RWPE2 (cell line): ENCODE measurements at regions not wholly inside any gene's neighbourhood (a gene's known extent, or its start where the extent isn't known, plus 50 kb on each side); places are given as distances from the start of the nearest gene placed in this dataset.

Source experiments
- ATAC-seq: fragments of 200-7000 bp; cut with Tn5 transposase; 3 replicates; pipeline ENCODE4 v1.9.1; 2021; ENCODE audit warnings: low read depth
- DNase-seq: peaks from one replicate; pipeline ENCODE4 v3.0.0-alpha.2; 2020; ENCODE audit warnings: low spot score
- H3K27ac ChIP-seq: fragments of 450-650 bp; 2 replicates; pipeline ENCODE4 v1.5.1; 2017; ENCODE audit warnings: mild to moderate bottlenecking; ENCODE audit not compliant: poor library complexity, severe bottlenecking
- H3K27me3 ChIP-seq: fragments of 250-450 bp; sonication (Bioruptor Pico); 2 replicates; pipeline ENCODE4 v1.5.1; 2021; ENCODE audit warnings: mild to moderate bottlenecking, moderate library complexity; ENCODE audit not compliant: insufficient read depth, poor library complexity, severe bottlenecking
- H3K36me3 ChIP-seq: fragments of 250-450 bp; sonication (Bioruptor Pico); 2 replicates; pipeline ENCODE4 v1.5.1; 2020; ENCODE audit warnings: low read depth, mild to moderate bottlenecking, moderate library complexity
- H3K4me1 ChIP-seq: fragments of 250-450 bp; sonication (Bioruptor Pico); 2 replicates; pipeline ENCODE4 v1.5.1; 2021; ENCODE audit warnings: mild to moderate bottlenecking, moderate library complexity; ENCODE audit not compliant: insufficient read depth, poor library complexity, severe bottlenecking
- H3K4me3 ChIP-seq: fragments of 250-450 bp; sonication (Bioruptor Pico); 2 replicates; pipeline ENCODE4 v1.5.1; 2021; ENCODE audit warnings: mild to moderate bottlenecking, moderate library complexity; ENCODE audit not compliant: severe bottlenecking
- H3K9me3 ChIP-seq: fragments of 250-450 bp; sonication (Bioruptor Pico); 2 replicates; pipeline ENCODE4 v1.5.1; 2021; ENCODE audit warnings: mild to moderate bottlenecking, moderate library complexity; ENCODE audit not compliant: severe bottlenecking
- TF ChIP-seq, protein P1 (sequence below): fragments of 450-650 bp; IDR thresholded peaks from one replicate; pipeline ENCODE4 v1.5.1; 2017; ENCODE audit warnings: mild to moderate bottlenecking, moderate library complexity; ENCODE audit not compliant: poor library complexity, severe bottlenecking

DNA sequence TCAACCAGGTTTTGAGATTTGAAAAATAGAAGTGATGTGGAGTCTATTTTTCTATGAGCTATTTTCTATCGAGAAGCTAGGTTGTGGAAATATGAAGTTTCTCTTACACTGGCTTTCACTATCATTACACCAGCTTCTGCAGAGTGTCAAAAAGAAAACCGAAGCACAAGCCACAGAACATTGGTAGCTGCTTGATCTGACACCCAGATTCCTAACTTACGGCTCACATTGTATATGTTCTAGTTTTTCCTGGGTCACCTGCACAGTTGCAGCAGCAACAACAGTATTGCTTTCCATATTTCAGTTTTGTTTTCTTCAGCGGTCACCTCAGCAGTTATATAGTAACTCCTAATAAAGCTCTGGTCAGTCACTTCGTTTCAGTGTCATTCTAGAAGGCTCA lies 790.1 kb downstream of the PLOD2 start:
- no peak for DNase-seq
- Histone ChIP-seq H3K9me3 (no peaks in the 10 kb centered on the region), H3K4me1 (no peaks in the 10 kb centered on the region), H3K4me3 (no peak overlapping the region), H3K36me3 (no peaks in the 10 kb centered on the region), H3K27ac (no peak overlapping the region), H3K27me3 (no peaks in the 10 kb centered on the region)
- ATAC-seq: no peak
- TF ChIP-seq, protein P1, sequence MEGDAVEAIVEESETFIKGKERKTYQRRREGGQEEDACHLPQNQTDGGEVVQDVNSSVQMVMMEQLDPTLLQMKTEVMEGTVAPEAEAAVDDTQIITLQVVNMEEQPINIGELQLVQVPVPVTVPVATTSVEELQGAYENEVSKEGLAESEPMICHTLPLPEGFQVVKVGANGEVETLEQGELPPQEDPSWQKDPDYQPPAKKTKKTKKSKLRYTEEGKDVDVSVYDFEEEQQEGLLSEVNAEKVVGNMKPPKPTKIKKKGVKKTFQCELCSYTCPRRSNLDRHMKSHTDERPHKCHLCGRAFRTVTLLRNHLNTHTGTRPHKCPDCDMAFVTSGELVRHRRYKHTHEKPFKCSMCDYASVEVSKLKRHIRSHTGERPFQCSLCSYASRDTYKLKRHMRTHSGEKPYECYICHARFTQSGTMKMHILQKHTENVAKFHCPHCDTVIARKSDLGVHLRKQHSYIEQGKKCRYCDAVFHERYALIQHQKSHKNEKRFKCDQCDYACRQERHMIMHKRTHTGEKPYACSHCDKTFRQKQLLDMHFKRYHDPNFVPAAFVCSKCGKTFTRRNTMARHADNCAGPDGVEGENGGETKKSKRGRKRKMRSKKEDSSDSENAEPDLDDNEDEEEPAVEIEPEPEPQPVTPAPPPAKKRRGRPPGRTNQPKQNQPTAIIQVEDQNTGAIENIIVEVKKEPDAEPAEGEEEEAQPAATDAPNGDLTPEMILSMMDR: no peak

DNA sequence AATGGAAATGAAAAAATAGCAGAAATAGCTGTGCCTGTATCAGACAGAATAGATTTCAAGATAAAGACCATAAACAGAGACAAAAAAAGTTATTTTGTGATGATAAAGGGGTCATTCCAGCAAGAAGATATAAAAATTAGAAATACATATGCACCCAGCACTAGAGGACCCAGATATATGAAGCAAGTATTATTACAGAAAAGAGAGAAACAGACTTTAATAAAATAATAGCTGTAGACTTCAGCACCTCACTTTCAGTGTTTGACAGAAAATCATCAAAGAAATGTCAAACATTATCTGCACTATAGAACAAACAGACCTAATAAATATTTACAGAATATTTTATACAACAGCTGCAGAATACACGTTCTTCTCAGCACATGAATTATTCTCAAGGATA lies 783.7 kb downstream of the PLOD2 start:
- no peak overlapping the region for H3K4me3 ChIP-seq
- H3K4me1 ChIP-seq: no peaks in the 10 kb centered on the region
- TF ChIP-seq, protein P1: no peak
- ATAC-seq (no peak), DNase-seq (no peak)
- no peak overlapping the region for H3K27ac ChIP-seq
- no peaks in the 10 kb centered on the region for H3K9me3 ChIP-seq
- peaks cover 11% of the 10 kb centered on the region for H3K27me3 ChIP-seq
- H3K36me3 ChIP-seq: no peaks in the 10 kb centered on the region

DNA sequence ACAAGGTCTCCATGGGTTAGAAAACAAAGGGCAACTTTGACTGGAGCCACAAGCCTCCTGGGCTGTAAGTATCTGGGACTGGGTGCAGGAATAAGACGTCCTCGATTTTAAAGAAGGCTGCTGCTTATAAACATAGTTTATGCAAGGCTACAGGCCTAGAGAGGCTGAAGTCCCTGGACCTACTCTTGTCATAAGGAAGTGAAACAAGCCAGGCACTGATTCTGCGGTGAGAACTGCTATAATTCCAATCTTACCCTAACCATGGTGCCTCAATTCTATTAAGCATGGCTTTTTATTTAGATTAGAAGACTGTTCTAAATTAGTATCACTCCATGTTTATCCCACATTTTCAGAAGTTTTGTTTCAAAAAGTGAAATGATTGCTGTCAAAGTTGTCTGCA lies 777.6 kb downstream of the PLOD2 start:
- peaks cover 6% of the 10 kb centered on the region for H3K27me3 ChIP-seq
- no peaks in the 10 kb centered on the region for H3K36me3 ChIP-seq
- H3K4me1 ChIP-seq: no peaks in the 10 kb centered on the region
- DNase-seq (no peak), ATAC-seq (no peak)
- H3K9me3 ChIP-seq: no peaks in the 10 kb centered on the region
- TF ChIP-seq, protein P1: no peak
- no peak overlapping the region for H3K4me3 ChIP-seq
- no peak overlapping the region for H3K27ac ChIP-seq

DNA sequence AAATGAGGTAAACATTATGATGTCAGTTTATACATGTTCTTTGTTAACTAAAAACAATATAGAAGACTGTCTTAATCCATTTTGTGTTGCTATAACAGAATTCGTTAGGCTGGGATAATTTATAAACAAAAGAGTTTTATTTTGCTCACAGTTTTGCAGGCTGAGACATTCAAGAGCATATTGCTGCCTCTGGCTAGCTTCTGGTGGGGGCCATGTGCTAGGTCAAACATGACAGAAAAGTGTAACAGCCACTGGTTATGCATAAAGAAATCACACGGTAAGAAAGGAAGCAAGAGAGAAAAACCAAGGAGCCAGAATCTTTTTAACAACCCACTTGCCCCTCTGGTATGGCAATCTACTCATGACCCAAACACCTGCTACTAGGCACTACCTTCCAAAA lies 776.7 kb downstream of the PLOD2 start:
- H3K36me3 ChIP-seq: no peaks in the 10 kb centered on the region
- ATAC-seq: no peak
- no peak overlapping the region for H3K4me3 ChIP-seq
- no peaks in the 10 kb centered on the region for H3K4me1 ChIP-seq
- no peak for DNase-seq
- no peaks in the 10 kb centered on the region for H3K9me3 ChIP-seq
- no peaks in the 10 kb centered on the region for H3K27me3 ChIP-seq
- no peak overlapping the region for H3K27ac ChIP-seq
- TF ChIP-seq, protein P1: no peak

DNA sequence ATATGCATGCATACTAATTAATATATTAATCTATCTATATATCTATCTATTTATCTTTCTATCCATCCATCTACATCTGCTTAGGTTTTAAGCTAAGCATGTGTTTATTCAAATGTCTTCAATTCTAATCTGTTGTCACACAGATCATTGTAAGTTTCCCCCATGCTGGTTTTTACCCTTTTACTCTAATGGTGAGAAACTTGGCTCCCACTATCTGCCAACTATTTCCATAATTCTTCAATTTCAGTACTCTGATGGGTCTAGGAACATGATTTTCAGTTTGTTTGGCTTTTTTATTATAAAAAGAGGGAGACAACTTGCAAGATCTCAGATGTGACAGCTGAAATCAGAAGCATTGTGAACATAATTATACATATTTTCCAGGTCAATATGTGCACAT lies 773.8 kb downstream of the PLOD2 start:
- no peak for ATAC-seq
- DNase-seq: no peak
- Histone ChIP-seq H3K36me3 (no peaks in the 10 kb centered on the region), H3K27ac (no peak overlapping the region), H3K4me1 (no peaks in the 10 kb centered on the region), H3K4me3 (no peak overlapping the region), H3K27me3 (no peaks in the 10 kb centered on the region), H3K9me3 (no peaks in the 10 kb centered on the region)
- TF ChIP-seq, protein P1: no peak
